C4-2B (cell line): ENCODE measurements at regions not wholly inside any gene's neighbourhood (a gene's known extent, or its start where the extent isn't known, plus 50 kb on each side); places are given as distances from the start of the nearest gene placed in this dataset.

ENCODE experiments used
- CTCF ChIP-seq: fragments of 450-650 bp; conservative IDR thresholded peaks from 2 replicates; pipeline ENCODE4 v1.5.1; 2017; ENCODE audit warnings: mild to moderate bottlenecking
- ZFX ChIP-seq: fragments of 450-650 bp; IDR thresholded peaks from 2 replicates; pipeline ENCODE4 v1.6.1; 2017

- no peak for TF ChIP-seq CTCF
- TF ChIP-seq ZFX = no peak
Measured at GRCh38 chr9:22590336-22591033, 143.9 kb downstream of the DMRTA1 start.
